GM20000 (cell line): ENCODE measurements at regions not wholly inside any gene's neighbourhood (a gene's known extent, or its start where the extent isn't known, plus 50 kb on each side); places are given as distances from the start of the nearest gene placed in this dataset.

Source experiments
- DNase-seq: peaks from one replicate; pipeline ENCODE4 v3.0.0; 2012; ENCODE audit warnings: low spot score
- TF ChIP-seq, protein P1 (sequence below): IDR thresholded peaks from 2 replicates; pipeline ENCODE4 v1.5.1; 2012; ENCODE audit warnings: mild to moderate bottlenecking, control low read depth; ENCODE audit errors: extremely low read depth, missing control alignments

- TF ChIP-seq, protein P1, sequence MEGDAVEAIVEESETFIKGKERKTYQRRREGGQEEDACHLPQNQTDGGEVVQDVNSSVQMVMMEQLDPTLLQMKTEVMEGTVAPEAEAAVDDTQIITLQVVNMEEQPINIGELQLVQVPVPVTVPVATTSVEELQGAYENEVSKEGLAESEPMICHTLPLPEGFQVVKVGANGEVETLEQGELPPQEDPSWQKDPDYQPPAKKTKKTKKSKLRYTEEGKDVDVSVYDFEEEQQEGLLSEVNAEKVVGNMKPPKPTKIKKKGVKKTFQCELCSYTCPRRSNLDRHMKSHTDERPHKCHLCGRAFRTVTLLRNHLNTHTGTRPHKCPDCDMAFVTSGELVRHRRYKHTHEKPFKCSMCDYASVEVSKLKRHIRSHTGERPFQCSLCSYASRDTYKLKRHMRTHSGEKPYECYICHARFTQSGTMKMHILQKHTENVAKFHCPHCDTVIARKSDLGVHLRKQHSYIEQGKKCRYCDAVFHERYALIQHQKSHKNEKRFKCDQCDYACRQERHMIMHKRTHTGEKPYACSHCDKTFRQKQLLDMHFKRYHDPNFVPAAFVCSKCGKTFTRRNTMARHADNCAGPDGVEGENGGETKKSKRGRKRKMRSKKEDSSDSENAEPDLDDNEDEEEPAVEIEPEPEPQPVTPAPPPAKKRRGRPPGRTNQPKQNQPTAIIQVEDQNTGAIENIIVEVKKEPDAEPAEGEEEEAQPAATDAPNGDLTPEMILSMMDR, result no peak
- DNase-seq, result no peak
Measured at GRCh38 chr17:55572599-55572998, 61.3 kb upstream of the SMIM36 start.

DNA sequence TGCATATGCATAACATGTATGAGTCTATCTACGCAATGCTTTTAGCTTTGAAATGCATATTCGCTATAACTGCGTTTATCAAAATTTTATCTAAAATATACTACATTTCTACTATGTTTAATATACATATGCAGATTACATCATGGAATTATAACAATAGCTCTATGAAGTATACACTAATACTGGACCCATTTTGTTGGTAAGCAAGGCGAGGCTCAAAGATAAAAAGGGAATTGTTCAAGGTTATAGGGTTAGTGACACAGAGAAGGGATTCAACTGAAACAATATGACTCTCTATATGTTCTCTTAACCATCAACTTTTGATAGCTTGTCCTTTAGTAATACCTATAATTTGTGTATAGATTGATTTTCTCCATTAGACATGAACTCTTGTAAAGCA, 60.9 kb upstream of the SMIM36 start:
- TF ChIP-seq, protein P1, result no peak
- DNase-seq, result no peak

DNA sequence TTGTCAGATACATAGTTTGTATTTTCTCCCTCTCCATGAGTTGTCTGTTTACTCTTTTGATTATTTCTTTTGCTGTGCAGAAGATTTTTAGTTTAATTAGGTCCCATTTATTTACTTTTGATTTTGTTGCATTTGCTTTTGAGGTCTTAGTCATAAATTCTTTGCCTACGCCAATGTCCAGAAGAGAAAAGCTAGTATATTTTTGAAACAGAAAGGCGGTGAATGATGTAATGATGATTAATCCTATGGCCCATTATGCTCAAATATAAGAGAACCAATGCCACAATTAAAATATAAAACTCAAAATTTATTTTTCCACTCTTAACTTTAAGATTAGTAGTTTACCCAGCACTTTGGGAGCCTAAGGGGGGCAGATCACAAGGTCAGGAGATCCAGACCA, 59.8 kb upstream of the SMIM36 start:
- TF ChIP-seq, protein P1, result no peak
- DNase-seq, result no peak

DNA sequence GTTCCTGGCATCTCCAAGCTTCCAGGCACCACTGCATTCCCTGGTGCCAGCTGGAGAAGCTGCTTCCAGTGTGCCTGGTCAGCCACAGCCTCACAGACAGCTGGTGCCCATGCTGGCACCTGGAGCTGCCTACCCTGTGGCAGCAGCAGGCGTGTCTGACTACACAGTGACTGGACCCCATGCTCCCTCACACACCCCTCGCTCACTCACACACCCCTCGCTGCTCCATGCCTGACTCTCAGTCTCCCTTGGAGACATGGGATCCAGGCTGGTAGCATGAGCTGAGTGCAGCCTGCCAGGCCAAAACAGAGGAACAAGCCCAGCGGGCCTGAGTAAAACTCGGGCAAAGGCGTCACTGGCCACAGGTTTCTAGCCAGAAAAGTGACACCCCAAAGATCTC, 59.1 kb upstream of the SMIM36 start:
- TF ChIP-seq, protein P1, result no peak
- DNase-seq, result no peak

GRCh38 chr17:55567240-55568214, 56.3 kb upstream of the SMIM36 start:
- DNase-seq, result no peak
- TF ChIP-seq, protein P1, result no peak

DNA sequence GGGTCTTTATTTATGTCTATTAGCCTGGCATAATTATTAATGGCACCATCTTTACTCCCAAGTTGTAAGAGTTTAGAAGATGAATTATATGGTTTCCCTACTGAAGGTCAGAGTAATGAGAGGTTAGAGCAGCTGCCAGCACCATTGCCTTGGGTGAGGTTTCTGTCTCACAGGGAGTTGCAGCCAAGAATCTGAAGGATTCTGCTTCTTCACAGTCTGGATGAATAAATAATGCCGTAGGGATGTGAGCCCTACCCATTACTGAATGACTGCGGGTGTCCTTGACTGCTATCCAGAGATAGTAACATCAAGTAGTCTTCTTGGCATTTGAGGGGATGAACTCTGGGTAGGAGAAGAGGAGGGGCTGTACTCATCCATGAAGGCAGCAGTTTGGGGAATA, 52.8 kb upstream of the SMIM36 start:
- DNase-seq, result no peak
- TF ChIP-seq, protein P1, result no peak

GRCh38 chr17:55563363-55563762, 52.1 kb upstream of the SMIM36 start:
- no peak for DNase-seq
- TF ChIP-seq, protein P1, result no peak
